Hindlimb muscle (tissue), 1 donor: ENCODE measurements at regions not wholly inside any gene's neighbourhood (a gene's known extent, or its start where the extent isn't known, plus 50 kb on each side); places are given as distances from the start of the nearest gene placed in this dataset.

Experiments
- DNase-seq: peaks from one replicate; pipeline ENCODE4 v3.0.0-alpha.2; 2013

DNA sequence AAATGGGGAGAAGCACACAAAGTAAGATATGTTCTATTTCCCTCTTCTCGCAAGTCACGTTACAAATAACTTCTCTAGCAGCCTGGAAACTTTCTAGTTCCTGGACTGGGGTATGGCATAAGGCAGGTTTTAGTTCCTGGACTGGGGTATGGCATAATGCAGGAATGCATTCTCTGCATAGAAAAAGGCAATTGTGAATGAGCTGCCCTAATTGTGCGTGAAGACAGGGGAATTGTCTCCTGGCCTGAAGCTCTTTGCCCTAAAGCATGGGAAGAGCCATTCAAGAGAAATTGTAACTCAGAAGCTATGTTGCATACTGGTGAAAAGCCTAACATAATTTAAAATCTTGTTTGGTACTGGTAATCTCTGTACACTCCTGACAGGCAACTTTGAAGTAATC is 54.3 kb upstream of the CBLB start:
- no peak for DNase-seq

DNA sequence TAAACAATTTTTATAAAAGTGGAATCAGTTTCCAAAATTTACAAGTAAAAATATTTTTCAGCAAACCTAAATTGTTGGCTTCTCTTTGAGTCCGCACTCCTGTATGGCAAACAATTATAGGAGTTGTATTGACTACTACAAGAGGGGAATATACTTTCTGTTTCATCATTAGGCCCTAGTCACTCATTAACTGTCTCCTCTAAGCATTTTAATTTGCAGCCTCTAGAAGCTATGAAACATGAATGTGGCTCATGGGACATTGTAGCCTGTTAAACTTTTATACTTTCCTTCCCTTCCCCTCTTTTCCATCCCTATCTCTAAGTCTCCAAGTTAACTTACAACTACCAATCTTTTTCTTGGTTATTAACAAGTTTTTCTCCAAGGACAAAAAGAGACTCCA is 58.9 kb upstream of the CBLB start:
- DNase-seq: no peak

DNA sequence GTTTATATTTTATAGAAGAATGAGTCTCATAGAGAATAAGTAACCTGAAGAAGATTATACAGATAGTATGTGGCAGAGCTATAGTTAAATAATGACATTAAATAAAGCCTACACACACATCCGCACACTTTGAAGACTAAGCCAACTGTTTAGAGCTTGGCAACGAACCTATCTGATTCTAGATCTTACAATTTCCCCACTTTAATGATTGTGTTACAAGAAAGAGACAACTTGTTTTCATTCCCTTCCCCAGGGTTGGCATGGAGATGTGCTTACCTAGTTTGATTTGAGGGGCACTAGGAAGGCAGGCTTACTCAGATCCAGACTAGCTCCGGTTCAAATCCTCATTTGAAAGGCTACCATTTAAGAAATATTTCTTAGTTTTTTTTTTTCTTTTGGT is 61.9 kb upstream of the CBLB start:
- DNase-seq: no peak

DNA sequence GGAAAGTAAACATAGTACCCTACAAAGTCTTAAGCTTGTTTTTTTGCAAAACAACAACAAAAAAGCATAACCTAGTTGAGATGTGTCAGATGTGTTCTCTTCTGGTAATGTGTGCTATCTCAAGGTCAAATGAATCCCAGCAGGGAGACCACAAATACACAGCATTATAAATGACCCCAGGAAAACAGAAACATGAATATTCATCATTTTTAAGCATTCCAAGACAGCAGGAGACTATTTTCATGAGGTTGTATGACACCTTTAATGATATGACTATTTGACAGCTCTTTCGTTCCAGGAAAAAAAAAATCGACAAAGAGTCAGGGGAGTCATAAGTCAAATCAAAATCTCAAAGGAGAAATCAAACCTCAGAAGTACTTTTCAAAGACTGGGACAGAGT is 62.7 kb upstream of the CBLB start:
- no peak for DNase-seq

DNA sequence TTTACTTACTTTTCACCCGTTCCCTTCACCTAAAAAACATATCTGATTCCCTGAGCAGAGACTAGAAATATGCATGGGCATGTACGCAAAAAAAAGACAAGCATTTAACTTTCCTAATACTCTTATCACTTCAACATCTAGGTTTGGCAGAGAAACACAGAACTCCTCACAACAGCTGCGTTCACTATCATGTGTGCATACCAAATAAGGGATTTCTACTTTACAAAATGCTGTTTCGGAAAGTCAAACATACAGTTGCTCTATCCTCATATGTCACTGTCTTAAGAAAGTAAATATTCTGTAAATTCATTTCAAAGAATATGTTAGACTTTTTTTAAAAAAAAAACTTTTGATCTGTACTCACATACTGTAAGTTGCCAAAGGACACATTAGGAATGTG is 65.1 kb upstream of the CBLB start:
- no peak for DNase-seq

DNA sequence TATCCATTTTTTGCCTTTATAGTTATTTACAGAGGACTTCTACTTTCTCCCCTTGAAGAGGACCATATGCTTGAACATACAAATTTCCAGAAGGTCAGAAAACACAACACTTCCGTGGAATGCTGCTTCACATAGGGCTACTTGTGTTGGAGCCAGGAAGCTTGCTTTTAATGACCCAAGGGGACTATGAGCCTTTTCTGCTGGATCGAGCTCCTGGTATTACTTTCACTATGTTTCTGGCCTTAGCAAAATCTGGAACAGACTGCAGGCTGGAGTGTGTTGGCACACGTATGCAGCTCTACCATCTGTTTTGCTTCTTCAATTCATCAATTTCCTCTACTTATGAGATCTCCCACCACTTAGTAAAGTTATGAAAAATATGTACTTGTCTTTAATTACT is 69.3 kb upstream of the CBLB start:
- DNase-seq: peak; percentile 82

DNA sequence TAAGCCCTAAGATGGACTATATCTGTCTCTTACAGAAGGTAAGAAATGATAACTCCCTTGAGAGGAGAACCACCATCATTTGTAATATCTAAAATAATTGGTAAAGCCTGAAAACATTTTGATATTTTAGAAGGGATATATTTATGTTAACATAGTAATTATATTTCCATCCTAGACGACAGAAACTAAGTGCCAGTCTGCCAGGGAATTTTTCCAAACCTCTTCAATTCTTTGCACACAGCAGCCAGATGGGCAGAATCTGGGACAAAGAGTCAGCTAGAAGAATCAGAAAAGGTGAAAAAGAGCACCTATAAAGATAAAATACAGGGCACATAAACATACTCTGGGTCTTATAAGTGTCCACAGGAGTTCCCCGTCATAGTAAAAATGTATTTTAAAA is 70.0 kb upstream of the CBLB start:
- DNase-seq: no peak

DNA sequence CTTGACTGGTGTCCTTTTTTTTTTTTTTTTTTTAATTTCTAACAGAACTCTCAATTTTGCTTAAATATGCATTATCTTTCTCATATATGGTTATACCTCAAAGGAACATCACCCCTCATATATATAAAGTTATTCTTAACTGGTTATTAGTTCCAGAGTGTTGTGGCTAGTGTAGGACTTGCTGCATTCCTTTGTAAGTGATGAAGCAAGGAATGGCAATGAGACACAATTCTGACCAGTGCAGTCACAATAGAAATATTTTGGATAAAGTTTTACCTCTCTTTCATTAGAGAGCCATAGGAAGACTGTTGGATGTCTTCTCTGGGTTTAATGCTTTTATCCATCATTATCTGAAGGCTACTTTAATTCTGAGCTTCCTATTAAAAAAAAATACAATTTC is 75.5 kb upstream of the CBLB start:
- no peak for DNase-seq

DNA sequence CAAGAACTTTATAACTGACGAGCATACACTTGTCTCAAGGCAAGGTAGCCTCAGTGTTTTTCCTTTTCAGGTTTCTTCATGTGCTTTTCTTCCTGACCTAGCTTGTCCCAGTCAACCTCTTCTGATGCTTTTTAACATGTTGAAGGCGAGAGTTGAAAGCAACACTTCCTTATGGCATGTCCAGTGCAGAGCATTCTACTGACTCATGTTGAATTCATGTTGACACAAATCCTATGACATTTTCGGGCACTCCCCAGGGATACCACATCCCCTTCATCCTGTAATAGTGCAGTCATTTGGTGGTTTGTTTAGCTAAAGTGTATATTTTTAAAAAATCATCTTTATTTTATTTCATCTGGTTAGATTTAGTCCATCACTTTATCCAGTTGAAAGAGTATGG is 75.9 kb upstream of the CBLB start:
- DNase-seq: no peak

DNA sequence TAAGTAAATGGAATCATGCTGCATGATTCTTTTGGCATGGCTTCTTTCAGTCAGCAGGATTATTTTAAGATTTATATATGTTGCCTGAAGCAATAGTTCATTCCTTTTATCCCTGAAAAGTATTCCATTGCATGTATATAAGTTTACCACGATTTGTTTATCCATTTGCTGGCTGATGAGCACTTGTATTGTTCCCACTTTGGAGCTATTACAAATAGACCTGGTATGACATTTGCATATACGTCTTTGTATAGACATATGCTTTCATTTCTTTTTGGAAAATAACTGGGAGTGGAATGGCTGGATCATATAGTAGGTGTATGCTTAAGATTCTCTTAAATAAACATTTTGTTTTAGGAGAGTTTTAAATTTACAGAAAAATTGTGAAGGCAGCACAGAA is 79.3 kb upstream of the CBLB start:
- no peak for DNase-seq

DNA sequence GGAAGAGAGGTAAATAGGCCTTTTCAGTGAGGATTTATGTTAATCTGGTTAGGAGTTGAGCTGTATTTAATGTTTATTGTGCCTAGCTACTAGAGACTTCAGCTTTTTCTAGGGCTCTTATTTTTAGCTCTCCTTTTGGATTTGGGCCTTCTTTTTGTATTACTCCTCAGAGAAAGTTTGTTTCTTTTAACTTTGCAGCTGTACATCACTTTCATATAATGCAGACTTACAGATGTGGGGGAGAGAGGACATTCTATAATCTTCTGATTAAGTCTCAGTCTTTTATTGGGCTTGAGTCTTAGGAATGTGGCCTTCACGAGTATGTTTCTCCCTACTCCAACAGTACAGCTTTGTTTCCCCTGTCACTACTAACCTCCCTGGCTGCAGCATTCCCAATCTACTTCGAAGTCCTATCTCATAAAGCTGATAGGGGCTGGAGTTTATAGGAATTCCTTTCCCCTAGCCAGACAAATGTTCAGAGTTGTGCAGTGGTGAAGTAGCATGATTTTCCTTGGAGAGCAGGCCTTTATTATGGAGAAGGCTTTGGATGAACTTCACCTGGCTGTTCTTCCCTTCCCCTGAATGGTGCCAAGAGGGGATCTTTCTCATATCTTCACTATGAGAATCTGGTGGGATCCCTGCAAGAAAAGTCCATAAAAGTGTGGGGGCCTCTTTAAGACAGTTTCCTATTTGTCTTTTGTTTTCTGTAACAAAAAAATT is 82.2 kb upstream of the CBLB start:
- DNase-seq: peak; percentile 36

DNA sequence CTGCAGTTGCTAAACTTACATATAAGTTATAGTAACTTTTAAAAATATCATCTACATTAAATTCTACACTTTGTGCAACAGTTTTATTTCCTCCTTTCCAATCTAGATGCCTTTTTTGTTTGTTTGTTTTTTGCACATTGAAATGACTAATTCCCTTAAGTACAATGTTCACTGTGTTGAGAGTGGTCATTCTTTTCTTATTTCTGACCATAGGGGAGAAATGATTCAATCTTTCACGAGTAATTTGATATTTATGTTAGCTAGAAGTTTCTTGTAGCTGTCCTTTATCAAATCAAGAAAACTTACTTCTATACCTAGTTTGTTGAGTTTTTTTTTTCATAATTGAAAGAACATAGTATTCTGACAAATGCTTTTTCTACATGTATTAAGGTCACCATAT is 85.0 kb upstream of the CBLB start:
- DNase-seq: no peak

DNA sequence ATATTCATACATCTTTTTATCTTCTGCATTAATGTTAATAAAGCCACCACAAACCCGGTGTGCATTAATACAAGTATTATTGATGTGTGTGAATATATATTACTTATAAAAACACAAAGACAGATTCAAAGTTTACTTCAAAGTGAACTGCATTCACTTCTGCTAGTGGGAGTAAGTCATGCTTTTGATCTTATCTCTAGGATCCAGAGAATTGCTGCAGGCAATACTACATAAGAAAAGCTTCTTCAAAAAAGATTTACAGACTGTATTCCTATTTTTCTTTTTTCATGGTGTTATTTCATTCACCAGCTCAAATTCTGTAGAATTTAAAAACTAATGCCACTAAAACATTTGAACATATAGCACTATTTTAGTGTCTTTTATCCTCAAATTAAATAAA is 87.5 kb upstream of the CBLB start:
- DNase-seq: no peak

DNA sequence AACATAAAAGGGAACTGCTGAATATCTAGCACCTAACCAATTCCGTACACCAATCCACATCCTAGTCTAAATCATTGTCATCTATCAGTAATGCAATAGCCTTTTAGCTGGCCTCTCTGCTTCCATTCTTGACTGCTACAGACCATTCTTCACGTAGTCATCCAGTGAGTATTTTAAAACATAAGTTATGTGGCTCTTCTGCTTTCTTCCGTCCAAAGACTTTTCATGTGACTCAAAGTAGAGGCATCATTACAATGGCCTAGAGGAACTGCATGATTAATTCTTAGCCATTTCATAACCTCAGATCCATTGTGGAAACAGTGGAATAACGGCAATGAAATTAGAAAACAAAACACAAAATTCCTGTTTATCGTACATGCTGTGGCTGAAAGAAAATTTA is 88.9 kb upstream of the CBLB start:
- no peak for DNase-seq

DNA sequence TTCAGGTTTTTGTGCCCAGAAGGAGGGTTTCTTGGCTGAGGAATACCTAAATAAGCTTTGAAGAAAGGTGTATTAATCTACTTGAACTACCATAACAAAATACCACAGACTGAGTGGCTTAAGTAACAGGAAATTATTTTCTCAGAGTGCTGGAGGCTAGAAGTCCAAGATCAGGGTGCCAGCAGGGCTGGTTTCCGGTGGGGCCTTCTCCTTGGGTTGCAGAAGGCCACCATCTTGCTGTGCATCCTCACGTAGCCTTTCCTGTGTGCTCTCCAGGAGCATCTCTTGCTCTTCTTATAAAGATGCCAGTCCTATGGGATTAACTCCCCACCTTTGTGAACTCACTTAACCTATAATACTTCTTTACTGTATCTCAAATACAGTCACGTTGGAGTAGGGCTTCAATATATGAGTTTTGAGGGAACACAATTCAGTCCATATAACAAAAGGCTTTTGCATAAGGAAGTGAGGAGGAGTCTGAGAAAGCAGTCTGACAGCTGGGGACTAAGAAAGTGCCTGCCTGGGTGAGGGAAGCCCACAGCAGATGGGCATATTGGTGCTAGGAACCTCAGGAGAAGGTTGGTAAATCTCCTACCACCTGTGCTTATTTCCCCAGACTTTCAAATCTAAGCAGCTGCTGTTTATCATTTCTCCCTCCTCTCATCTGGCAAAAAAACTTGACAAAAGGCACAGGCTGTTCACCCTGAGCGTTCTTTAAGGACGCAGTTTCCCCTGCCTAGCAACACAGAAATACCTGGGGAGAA is 89.6 kb upstream of the CBLB start:
- no peak for DNase-seq

DNA sequence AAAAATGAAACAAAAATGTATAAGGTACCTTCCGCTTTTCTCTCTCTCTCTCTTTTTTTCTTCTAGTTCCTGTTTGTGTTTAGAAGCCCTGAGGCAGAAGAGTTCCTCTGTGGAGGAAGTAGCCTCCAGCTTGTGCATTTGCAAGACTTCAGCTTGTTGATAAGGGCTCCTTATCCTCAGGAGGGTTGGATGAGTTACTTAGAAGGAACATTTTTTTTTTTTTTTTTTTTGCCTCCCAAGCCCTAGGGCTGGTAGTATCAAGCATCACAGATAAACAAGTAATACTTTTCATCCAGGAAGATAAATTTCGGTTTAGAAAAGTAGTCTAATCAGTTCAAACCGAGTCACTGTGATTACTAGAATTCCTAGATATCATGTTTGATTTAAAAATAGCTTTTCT is 91.0 kb upstream of the CBLB start:
- no peak for DNase-seq

DNA sequence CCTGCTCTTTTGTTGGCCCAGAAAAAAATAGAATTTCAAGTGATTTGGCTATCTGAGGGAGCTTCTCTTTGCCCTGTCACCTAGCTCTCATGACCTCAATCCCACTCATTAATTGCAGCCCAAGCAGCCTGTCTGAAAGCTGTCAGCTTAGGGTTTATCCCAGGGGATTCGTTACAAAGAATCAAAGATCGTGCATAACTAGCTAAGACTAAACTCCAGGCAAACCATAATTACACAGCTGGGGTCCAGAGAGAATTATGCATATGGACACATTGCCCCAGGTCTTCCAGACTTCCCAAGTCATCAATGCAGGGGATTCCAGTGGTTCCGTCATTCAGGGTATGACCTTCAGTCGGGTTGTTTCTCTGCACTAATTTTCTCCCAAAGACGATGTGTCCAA is 91.6 kb upstream of the CBLB start:
- DNase-seq: no peak

DNA sequence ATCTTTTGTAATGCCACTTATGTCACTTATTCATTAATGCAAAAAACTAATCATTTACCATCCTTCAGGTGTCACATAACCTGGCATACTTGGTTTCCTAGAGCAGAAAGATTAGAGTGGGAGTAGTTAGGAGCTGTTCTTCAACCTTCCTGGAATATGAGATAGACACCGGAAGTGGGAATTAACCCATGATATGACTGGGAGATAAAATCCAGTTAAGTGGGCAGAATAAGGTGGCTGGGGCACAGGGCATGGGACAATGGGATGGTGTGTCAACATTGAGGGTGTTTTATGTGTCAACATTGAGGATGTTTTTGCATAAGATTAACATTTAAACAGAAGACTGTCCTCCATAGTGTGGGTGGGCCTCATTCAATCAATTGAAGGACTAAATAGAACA is 94.3 kb upstream of the CBLB start:
- no peak for DNase-seq

DNA sequence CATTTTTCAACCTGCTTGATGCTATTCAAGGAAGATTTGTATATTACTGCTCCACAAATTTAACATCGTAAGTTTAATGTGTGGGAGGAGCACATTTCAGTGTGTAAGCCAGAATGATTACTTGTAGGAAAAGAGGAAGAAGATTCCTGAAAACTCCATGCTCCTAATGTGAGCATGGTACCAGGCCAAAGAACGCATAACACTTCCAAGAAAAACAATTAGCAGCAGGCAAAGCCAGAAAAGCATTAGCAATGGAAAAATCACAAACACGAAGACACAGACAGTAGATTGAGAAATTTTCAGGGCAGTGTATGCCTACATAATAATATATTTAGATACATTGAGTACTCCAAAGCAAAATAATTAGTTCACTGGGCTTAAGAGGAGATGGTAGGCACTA is 96.6 kb upstream of the CBLB start:
- peak; percentile 51 for DNase-seq

DNA sequence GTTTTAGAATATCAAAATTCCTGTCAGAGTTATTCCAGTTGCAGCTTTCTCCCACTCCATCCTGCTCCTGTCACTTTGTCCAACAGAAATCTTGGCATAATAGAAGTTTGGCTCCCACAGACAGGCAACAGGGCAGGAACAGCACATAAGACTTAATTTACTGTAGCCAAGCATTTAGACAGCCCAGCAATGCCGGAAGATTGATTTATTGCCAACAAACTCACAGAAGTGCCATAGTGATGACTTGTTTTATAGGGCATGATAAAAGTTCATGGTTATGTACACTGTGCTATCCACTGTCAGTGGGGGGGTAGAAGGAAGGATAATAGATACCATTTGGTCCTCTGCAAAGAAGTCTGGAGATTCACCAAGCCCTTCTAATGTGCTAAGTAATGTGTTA is 98.3 kb upstream of the CBLB start:
- DNase-seq: no peak

DNA sequence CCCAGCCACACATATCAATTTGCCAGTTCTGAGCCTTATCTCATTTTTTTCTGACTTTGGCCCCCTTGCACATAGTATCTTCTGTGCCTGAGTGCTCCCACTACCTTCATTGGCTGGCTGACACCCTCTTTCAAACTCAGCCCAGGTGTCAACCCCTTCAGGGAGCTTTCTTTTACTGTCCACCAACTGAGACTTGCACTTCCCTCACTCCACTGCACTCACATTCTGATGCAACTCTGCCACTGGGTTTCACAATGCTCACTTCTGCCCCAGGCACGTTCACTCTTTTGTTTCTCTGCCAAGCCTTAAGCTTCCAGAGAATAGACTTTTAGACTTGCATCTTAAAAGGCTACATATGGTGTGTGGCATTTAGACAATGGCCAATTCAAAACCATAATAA is 101.5 kb upstream of the CBLB start:
- DNase-seq: no peak

DNA sequence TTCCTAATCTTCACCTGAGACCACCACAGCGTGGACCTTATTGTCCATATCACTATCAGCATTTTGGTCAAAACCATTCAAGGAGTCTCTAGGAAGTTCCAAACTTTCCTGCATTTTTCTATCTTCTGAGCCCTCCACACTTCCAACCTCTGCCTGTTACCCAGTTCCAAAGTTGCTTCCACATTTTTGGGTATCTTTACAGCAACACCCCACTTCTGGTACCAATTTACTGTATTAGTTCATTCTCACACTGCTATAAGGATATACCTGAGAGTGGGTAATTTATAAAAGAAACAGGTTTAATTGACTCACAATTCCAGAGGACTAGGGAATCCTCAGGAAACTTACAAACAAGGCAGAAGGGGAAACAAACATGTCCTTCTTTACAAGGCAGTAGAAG is 103.3 kb upstream of the CBLB start:
- no peak for DNase-seq

DNA sequence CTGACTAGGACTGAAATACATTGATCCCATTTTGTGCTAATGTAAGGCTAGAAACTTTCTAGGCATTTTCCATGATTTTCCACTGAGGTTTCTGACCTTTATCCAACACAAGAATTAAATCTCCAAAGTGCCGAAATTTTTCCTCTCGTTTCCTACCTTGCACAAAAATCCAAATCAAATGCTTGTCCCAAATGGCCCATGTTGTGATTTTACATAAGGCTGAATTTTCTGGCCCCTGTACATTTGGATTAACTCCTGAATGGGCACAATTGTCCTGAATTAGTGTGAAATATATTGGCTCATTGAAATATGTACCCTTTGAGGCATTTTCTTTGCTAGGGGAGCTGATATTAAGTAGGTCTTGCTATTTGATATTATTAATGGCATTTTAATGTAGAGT is 105.6 kb upstream of the CBLB start:
- DNase-seq: peak; percentile 22

DNA sequence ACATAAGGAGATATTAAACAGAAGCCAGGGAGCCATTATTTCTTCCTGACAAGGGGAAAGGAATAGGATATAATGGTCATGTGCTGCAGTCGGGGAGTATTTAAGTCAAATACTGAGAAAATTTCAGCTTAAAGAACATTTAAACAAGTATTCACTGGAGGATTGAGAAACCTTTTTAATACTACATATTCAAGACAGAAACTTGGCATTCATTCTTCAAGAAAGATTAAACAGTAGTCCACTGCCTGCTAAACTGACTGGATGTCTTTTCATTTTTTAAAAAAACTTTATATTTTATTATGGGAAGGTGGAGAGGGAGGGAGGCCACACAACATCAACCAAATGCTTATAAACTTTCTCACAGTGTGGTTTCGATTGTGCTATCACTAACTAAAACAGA is 107.4 kb upstream of the CBLB start:
- no peak for DNase-seq

DNA sequence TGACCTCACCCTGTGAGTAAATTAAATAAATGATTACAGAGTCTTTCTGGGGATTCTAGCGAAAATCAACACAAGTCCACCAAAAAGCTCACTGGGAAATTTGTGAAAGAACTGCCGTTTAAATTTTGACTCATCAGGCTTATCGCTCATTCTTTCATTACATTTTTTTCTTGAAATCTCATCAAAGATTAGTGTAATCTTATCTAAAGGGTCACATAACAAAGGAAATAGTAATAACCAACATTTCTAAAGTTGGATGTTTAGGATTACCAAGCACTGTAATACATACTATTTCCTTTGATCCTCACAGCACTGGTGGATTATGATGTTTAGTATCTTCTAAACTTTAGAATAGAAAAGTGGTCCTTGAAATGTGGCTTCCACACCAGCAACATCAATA is 111.1 kb upstream of the CBLB start:
- no peak for DNase-seq
